ENCODE measurements at regions not wholly inside any gene's neighbourhood (a gene's known extent, or its start where the extent isn't known, plus 50 kb on each side); places are given as distances from the start of the nearest gene placed in this dataset.

GRCh38 chr16:5467552-5467951 lies 370.0 kb upstream of the EEF2KMT start:
- Mint-ChIP-seq H3K4me1 (no peaks in the 10 kb centered on the region), H3K4me3 (no peak overlapping the region), H3K9me3 (peaks cover 5% of the 10 kb centered on the region), H3K27me3 (peaks cover 1% of the 10 kb centered on the region), H3K27ac (no peak overlapping the region), H3K36me3 (no peaks in the 10 kb centered on the region)
- ATAC-seq (ENCODE audit: low read depth), result no peak
- no peak for DNase-seq (ENCODE audit: low spot score in 2 of 2)

- no peak overlapping the region for H3K4me3 Mint-ChIP-seq
- peaks cover 5% of the 10 kb centered on the region for H3K9me3 Mint-ChIP-seq
- H3K27me3 Mint-ChIP-seq, result peaks cover 1% of the 10 kb centered on the region
- no peak for DNase-seq (ENCODE audit: low spot score in 2 of 2)
- H3K4me1 Mint-ChIP-seq, result no peaks in the 10 kb centered on the region
- H3K27ac Mint-ChIP-seq, result no peak overlapping the region
- ATAC-seq (ENCODE audit: low read depth), result no peak
- H3K36me3 Mint-ChIP-seq, result no peaks in the 10 kb centered on the region
These were observed 369.0 kb upstream of the EEF2KMT start for GRCh38 chr16:5466551-5466950.

GRCh38 chr16:5465714-5466113 lies 368.1 kb upstream of the EEF2KMT start:
- Mint-ChIP-seq H3K36me3 (no peaks in the 10 kb centered on the region), H3K4me3 (no peak overlapping the region), H3K27me3 (peaks cover 1% of the 10 kb centered on the region), H3K27ac (no peak overlapping the region), H3K4me1 (no peaks in the 10 kb centered on the region), H3K9me3 (peaks cover 5% of the 10 kb centered on the region)
- ATAC-seq (ENCODE audit: low read depth) (no peak), DNase-seq (ENCODE audit: low spot score in 2 of 2) (no peak)

- peaks cover 5% of the 10 kb centered on the region for H3K27me3 Mint-ChIP-seq
- H3K4me1 Mint-ChIP-seq, result no peaks in the 10 kb centered on the region
- peaks cover 6% of the 10 kb centered on the region for H3K9me3 Mint-ChIP-seq
- H3K36me3 Mint-ChIP-seq, result peaks cover 2% of the 10 kb centered on the region
- H3K27ac Mint-ChIP-seq, result no peak overlapping the region
- ATAC-seq (ENCODE audit: low read depth), result no peak
- no peak for DNase-seq (ENCODE audit: low spot score in 2 of 2)
- no peak overlapping the region for H3K4me3 Mint-ChIP-seq
These were observed 366.2 kb upstream of the EEF2KMT start for GRCh38 chr16:5463820-5464219.

GRCh38 chr16:5461574-5461973 lies 364.0 kb upstream of the EEF2KMT start:
- ATAC-seq (ENCODE audit: low read depth) (no peak), DNase-seq (ENCODE audit: low spot score in 2 of 2) (no peak)
- peaks cover 8% of the 10 kb centered on the region for H3K9me3 Mint-ChIP-seq
- H3K27ac Mint-ChIP-seq, result no peak overlapping the region
- no peak overlapping the region for H3K4me3 Mint-ChIP-seq
- H3K4me1 Mint-ChIP-seq, result no peaks in the 10 kb centered on the region
- peaks cover 8% of the 10 kb centered on the region for H3K27me3 Mint-ChIP-seq
- peaks cover 2% of the 10 kb centered on the region for H3K36me3 Mint-ChIP-seq

GRCh38 chr16:5461141-5461540 lies 363.5 kb upstream of the EEF2KMT start:
- H3K27me3 Mint-ChIP-seq, result peaks cover 8% of the 10 kb centered on the region
- peaks cover 2% of the 10 kb centered on the region for H3K36me3 Mint-ChIP-seq
- peaks cover 8% of the 10 kb centered on the region for H3K9me3 Mint-ChIP-seq
- ATAC-seq (ENCODE audit: low read depth) (no peak), DNase-seq (ENCODE audit: low spot score in 2 of 2) (no peak)
- H3K4me1 Mint-ChIP-seq, result no peaks in the 10 kb centered on the region
- H3K27ac Mint-ChIP-seq, result no peak overlapping the region
- H3K4me3 Mint-ChIP-seq, result no peak overlapping the region

GRCh38 chr16:5460701-5461100 lies 363.1 kb upstream of the EEF2KMT start:
- no peak overlapping the region for H3K4me3 Mint-ChIP-seq

GRCh38 chr16:5459863-5460262 lies 362.3 kb upstream of the EEF2KMT start:
- Mint-ChIP-seq H3K27ac (no peak overlapping the region), H3K4me1 (no peaks in the 10 kb centered on the region), H3K4me3 (no peak overlapping the region), H3K27me3 (peaks cover 8% of the 10 kb centered on the region), H3K36me3 (peaks cover 2% of the 10 kb centered on the region), H3K9me3 (peaks cover 9% of the 10 kb centered on the region)
- no peak for ATAC-seq (ENCODE audit: low read depth)
- DNase-seq (ENCODE audit: low spot score in 2 of 2), result no peak

More at GRCh38 chr16:5460701-5461100, 363.1 kb upstream of the EEF2KMT start:
- Mint-ChIP-seq H3K27me3 (peaks cover 8% of the 10 kb centered on the region), H3K36me3 (peaks cover 2% of the 10 kb centered on the region), H3K9me3 (peaks cover 8% of the 10 kb centered on the region), H3K4me1 (no peaks in the 10 kb centered on the region), H3K27ac (no peak overlapping the region)
- no peak for ATAC-seq (ENCODE audit: low read depth)
- DNase-seq (ENCODE audit: low spot score in 2 of 2), result no peak

GRCh38 chr16:5455110-5455509 lies 357.5 kb upstream of the EEF2KMT start:
- Mint-ChIP-seq H3K9me3 (peaks cover 10% of the 10 kb centered on the region), H3K36me3 (peaks cover 2% of the 10 kb centered on the region), H3K27me3 (peaks cover 13% of the 10 kb centered on the region), H3K4me3 (no peak overlapping the region), H3K4me1 (no peaks in the 10 kb centered on the region), H3K27ac (no peak overlapping the region)
- ATAC-seq (ENCODE audit: low read depth) (no peak), DNase-seq (ENCODE audit: low spot score in 2 of 2) (no peak)

GRCh38 chr16:5454349-5454748 lies 356.8 kb upstream of the EEF2KMT start:
- ATAC-seq (ENCODE audit: low read depth), result no peak
- peaks cover 10% of the 10 kb centered on the region for H3K27me3 Mint-ChIP-seq
- no peak overlapping the region for H3K4me3 Mint-ChIP-seq
- no peaks in the 10 kb centered on the region for H3K4me1 Mint-ChIP-seq
- DNase-seq (ENCODE audit: low spot score in 2 of 2), result no peak
- no peak overlapping the region for H3K27ac Mint-ChIP-seq
- H3K9me3 Mint-ChIP-seq, result peaks cover 8% of the 10 kb centered on the region
- peaks cover 2% of the 10 kb centered on the region for H3K36me3 Mint-ChIP-seq

- DNase-seq (ENCODE audit: low spot score in 2 of 2) (no peak), ATAC-seq (ENCODE audit: low read depth) (no peak)
- Mint-ChIP-seq H3K4me3 (no peak overlapping the region), H3K4me1 (no peaks in the 10 kb centered on the region), H3K9me3 (peaks cover 6% of the 10 kb centered on the region), H3K27ac (no peak overlapping the region), H3K27me3 (peaks cover 5% of the 10 kb centered on the region), H3K36me3 (no peaks in the 10 kb centered on the region)
These were observed 354.0 kb upstream of the EEF2KMT start for GRCh38 chr16:5451641-5452040.

- ATAC-seq (ENCODE audit: low read depth) (no peak), DNase-seq (ENCODE audit: low spot score in 2 of 2) (no peak)
- Mint-ChIP-seq H3K36me3 (no peaks in the 10 kb centered on the region), H3K4me1 (no peaks in the 10 kb centered on the region), H3K9me3 (peaks cover 8% of the 10 kb centered on the region), H3K4me3 (no peak overlapping the region), H3K27ac (no peak overlapping the region), H3K27me3 (peaks cover 5% of the 10 kb centered on the region)
These were observed 353.0 kb upstream of the EEF2KMT start for GRCh38 chr16:5450409-5451104.

- Mint-ChIP-seq H3K4me1 (no peaks in the 10 kb centered on the region), H3K4me3 (no peak overlapping the region), H3K36me3 (no peaks in the 10 kb centered on the region), H3K27me3 (peaks cover 5% of the 10 kb centered on the region), H3K27ac (no peak overlapping the region), H3K9me3 (peaks cover 7% of the 10 kb centered on the region)
- ATAC-seq (ENCODE audit: low read depth) (no peak), DNase-seq (ENCODE audit: low spot score in 2 of 2) (no peak)
These were observed 352.3 kb upstream of the EEF2KMT start for GRCh38 chr16:5449901-5450300.

- ATAC-seq (ENCODE audit: low read depth), result no peak
These were observed 351.2 kb upstream of the EEF2KMT start for GRCh38 chr16:5448798-5449197.

GRCh38 chr16:5447734-5448133 lies 350.1 kb upstream of the EEF2KMT start:
- Mint-ChIP-seq H3K27me3 (peaks cover 2% of the 10 kb centered on the region), H3K4me3 (no peak overlapping the region), H3K4me1 (no peaks in the 10 kb centered on the region), H3K36me3 (no peaks in the 10 kb centered on the region), H3K27ac (no peak overlapping the region), H3K9me3 (peaks cover 3% of the 10 kb centered on the region)
- DNase-seq (ENCODE audit: low spot score in 2 of 2), result no peak
- no peak for ATAC-seq (ENCODE audit: low read depth)

More at GRCh38 chr16:5448798-5449197, 351.2 kb upstream of the EEF2KMT start:
- no peak for DNase-seq (ENCODE audit: low spot score in 2 of 2)
- H3K4me3 Mint-ChIP-seq, result no peak overlapping the region
- no peaks in the 10 kb centered on the region for H3K36me3 Mint-ChIP-seq
- peaks cover 5% of the 10 kb centered on the region for H3K27me3 Mint-ChIP-seq
- peaks cover 6% of the 10 kb centered on the region for H3K9me3 Mint-ChIP-seq
- no peaks in the 10 kb centered on the region for H3K4me1 Mint-ChIP-seq
- no peak overlapping the region for H3K27ac Mint-ChIP-seq

All from memory B cell (primary cell).